ENCODE measurements at regions not wholly inside any gene's neighbourhood (a gene's known extent, or its start where the extent isn't known, plus 50 kb on each side); places are given as distances from the start of the nearest gene placed in this dataset.

- no peak for TF ChIP-seq CTCF (IDR thresholded peaks at IDR 0.05)
- Mint-ChIP-seq H3K4me1 (no peaks in the 10 kb centered on the region), H3K9me3 (no peaks in the 10 kb centered on the region), H3K27ac (no peak overlapping the region), H3K27me3 (no peaks in the 10 kb centered on the region), H3K4me3 (no peak overlapping the region), H3K36me3 (ENCODE audit: low read depth) (no peaks in the 10 kb centered on the region)
- ATAC-seq (ENCODE audit: low read depth) (no peak), DNase-seq (no peak)
- intact Hi-C loops (cut with micrococcal nuclease) = no loop called here
- ChIA-PET CTCF (no interaction called here), POLR2A (no interaction called here)
These were observed 343.7 kb upstream of the TRAM1L1 start for GRCh38 chr4:117429061-117429460.

- H3K4me3 Mint-ChIP-seq = no peak overlapping the region
- H3K27me3 Mint-ChIP-seq = no peaks in the 10 kb centered on the region
- ATAC-seq (ENCODE audit: low read depth) = no peak
- intact Hi-C loops (cut with micrococcal nuclease) = no loop called here
- ChIA-PET CTCF (no interaction called here), POLR2A (no interaction called here)
- H3K9me3 Mint-ChIP-seq = no peaks in the 10 kb centered on the region
- no peak overlapping the region for H3K27ac Mint-ChIP-seq
- no peak for TF ChIP-seq CTCF (IDR thresholded peaks at IDR 0.05)
- no peaks in the 10 kb centered on the region for H3K4me1 Mint-ChIP-seq
- no peak for DNase-seq
- no peaks in the 10 kb centered on the region for H3K36me3 Mint-ChIP-seq (ENCODE audit: low read depth)
These were observed 344.1 kb upstream of the TRAM1L1 start for GRCh38 chr4:117429506-117429905.

- no peaks in the 10 kb centered on the region for H3K9me3 Mint-ChIP-seq
- CTCF ChIA-PET = no interaction called here
- H3K36me3 Mint-ChIP-seq (ENCODE audit: low read depth) = no peaks in the 10 kb centered on the region
- intact Hi-C loops (cut with micrococcal nuclease) = no loop called here
- POLR2A ChIA-PET = no interaction called here
- no peak for TF ChIP-seq CTCF (IDR thresholded peaks at IDR 0.05)
- H3K27me3 Mint-ChIP-seq = no peaks in the 10 kb centered on the region
- no peak overlapping the region for H3K27ac Mint-ChIP-seq
- no peak overlapping the region for H3K4me3 Mint-ChIP-seq
- no peaks in the 10 kb centered on the region for H3K4me1 Mint-ChIP-seq
- no peak for DNase-seq
- no peak for ATAC-seq (ENCODE audit: low read depth)
These were observed 349.0 kb upstream of the TRAM1L1 start for GRCh38 chr4:117434424-117434823.

GRCh38 chr4:117447925-117448324 lies 362.5 kb upstream of the TRAM1L1 start:
- no peaks in the 10 kb centered on the region for H3K4me1 Mint-ChIP-seq
- no peak overlapping the region for H3K27ac Mint-ChIP-seq
- no peaks in the 10 kb centered on the region for H3K36me3 Mint-ChIP-seq (ENCODE audit: low read depth)
- no peak for TF ChIP-seq CTCF (IDR thresholded peaks at IDR 0.05)
- peaks cover 2% of the 10 kb centered on the region for H3K9me3 Mint-ChIP-seq
- intact Hi-C loops (cut with micrococcal nuclease) = no loop called here
- CTCF ChIA-PET = no interaction called here
- H3K4me3 Mint-ChIP-seq = no peak overlapping the region
- ATAC-seq (ENCODE audit: low read depth) (no peak), DNase-seq (no peak)
- POLR2A ChIA-PET = no interaction called here
- no peaks in the 10 kb centered on the region for H3K27me3 Mint-ChIP-seq

GRCh38 chr4:117455088-117455487 lies 369.7 kb upstream of the TRAM1L1 start:
- CTCF ChIA-PET = no interaction called here
- no peak overlapping the region for H3K27ac Mint-ChIP-seq
- H3K36me3 Mint-ChIP-seq (ENCODE audit: low read depth) = no peaks in the 10 kb centered on the region
- no peaks in the 10 kb centered on the region for H3K4me1 Mint-ChIP-seq
- ATAC-seq (ENCODE audit: low read depth) (no peak), DNase-seq (no peak)
- no peak overlapping the region for H3K4me3 Mint-ChIP-seq
- intact Hi-C loops (cut with micrococcal nuclease) = no loop called here
- H3K9me3 Mint-ChIP-seq = peaks cover 3% of the 10 kb centered on the region
- no peak for TF ChIP-seq CTCF (IDR thresholded peaks at IDR 0.05)
- H3K27me3 Mint-ChIP-seq = no peaks in the 10 kb centered on the region
- POLR2A ChIA-PET = no interaction called here
